ENCODE measurements at regions not wholly inside any gene's neighbourhood (a gene's known extent, or its start where the extent isn't known, plus 50 kb on each side); places are given as distances from the start of the nearest gene placed in this dataset.
"Not testable (repeated sequence)": the region's sequence is repeated elsewhere in the genome, so short reads cannot be mapped to it uniquely, and the experiment has no call there.

DNA sequence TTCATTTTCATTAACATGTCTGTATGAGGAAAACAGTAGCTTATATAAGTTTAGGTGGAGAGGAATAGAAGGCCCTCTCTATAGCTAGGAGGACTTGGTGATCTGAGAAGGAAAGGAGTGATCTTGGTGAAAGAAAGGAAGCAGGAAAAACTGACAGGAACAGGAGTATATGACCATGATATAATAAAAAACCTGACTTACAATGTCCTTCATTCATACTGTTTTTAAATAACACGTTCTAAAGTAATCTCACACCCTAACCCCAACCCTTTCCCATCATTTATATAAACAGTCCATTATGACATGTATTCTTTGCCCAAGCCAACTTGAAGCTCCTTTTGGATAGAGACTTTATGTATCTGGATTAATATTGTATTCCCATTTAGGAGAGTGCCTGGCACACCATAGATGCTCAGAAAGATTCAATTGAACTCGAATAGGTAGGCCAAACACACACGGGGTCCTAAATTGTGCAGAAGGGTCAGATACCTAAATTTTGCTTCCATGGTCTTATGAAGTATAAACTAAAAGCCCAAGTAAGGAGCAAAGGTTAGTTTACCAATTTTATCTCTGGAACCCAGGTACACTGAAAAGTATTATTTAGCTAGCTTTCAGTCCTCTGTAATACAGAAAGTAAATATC, 75.9 kb downstream of the OR2B2 start:
- Histone ChIP-seq H3K4me1 (ENCODE audit: control insufficient read depth, insufficient read depth, low read length) (peaks cover 8% of the 10 kb centered on the region), H3K27me3 (ENCODE audit: control insufficient read depth, insufficient read depth, low read length) (no peaks in the 10 kb centered on the region), H3K9ac (ENCODE audit: low read depth, low read length) (peak overlapping the region; percentile 87), H3K4me3 (ENCODE audit: low read depth, low read length) (peak overlapping the region; percentile 92), H3K36me3 (ENCODE audit: control insufficient read depth, insufficient read depth, low read length) (no peaks in the 10 kb centered on the region), H3K9me3 (ENCODE audit: control insufficient read depth, insufficient read depth, low read length) (no peaks in the 10 kb centered on the region)

DNA sequence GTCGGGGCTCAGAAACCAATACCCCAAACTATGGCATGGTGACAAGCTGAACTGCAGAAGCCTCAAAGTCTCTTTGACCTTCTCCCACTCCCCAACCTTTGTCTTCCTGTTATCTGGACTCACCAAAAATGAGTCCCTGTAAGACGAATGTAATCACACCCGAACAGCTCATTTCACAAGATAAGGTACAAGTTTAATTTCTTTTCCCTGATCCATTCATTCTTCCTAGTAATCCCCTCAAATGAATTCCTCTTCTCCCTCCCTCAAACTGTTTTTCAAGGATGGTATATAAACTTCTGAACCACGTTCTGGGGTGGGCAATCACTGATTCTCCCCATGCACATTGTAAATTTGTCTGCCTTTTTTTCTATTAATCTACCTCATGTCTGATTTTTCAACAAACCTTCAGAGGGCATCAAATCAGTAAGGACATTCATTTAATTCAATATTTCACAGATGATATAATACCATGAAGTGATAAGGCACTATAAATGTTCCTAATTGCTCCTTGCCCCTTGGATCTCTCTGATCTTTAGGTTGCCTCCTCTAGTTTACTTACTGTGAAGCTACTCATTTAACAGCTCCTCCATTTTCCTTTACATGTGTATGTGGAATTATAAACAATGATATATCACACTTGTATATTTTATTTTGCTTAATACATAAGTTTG, 77.2 kb downstream of the OR2B2 start:
- no peak overlapping the region for H3K9ac ChIP-seq (ENCODE audit: low read depth, low read length)
- H3K9me3 ChIP-seq (ENCODE audit: control insufficient read depth, insufficient read depth, low read length), result no peaks in the 10 kb centered on the region
- no peaks in the 10 kb centered on the region for H3K36me3 ChIP-seq (ENCODE audit: control insufficient read depth, insufficient read depth, low read length)
- peaks cover 8% of the 10 kb centered on the region for H3K4me1 ChIP-seq (ENCODE audit: control insufficient read depth, insufficient read depth, low read length)
- H3K27me3 ChIP-seq (ENCODE audit: control insufficient read depth, insufficient read depth, low read length), result no peaks in the 10 kb centered on the region
- no peak overlapping the region for H3K4me3 ChIP-seq (ENCODE audit: low read depth, low read length)

- H3K4me3 ChIP-seq (ENCODE audit: low read depth, low read length), result no peak overlapping the region
- H3K9me3 ChIP-seq (ENCODE audit: control insufficient read depth, insufficient read depth, low read length), result no peaks in the 10 kb centered on the region
- H3K4me1 ChIP-seq (ENCODE audit: control insufficient read depth, insufficient read depth, low read length), result peaks cover 8% of the 10 kb centered on the region
- no peak overlapping the region for H3K9ac ChIP-seq (ENCODE audit: low read depth, low read length)
- no peaks in the 10 kb centered on the region for H3K36me3 ChIP-seq (ENCODE audit: control insufficient read depth, insufficient read depth, low read length)
- H3K27me3 ChIP-seq (ENCODE audit: control insufficient read depth, insufficient read depth, low read length), result no peaks in the 10 kb centered on the region
These were observed 77.8 kb downstream of the OR2B2 start for GRCh38 chr6:27834384-27834783.

DNA sequence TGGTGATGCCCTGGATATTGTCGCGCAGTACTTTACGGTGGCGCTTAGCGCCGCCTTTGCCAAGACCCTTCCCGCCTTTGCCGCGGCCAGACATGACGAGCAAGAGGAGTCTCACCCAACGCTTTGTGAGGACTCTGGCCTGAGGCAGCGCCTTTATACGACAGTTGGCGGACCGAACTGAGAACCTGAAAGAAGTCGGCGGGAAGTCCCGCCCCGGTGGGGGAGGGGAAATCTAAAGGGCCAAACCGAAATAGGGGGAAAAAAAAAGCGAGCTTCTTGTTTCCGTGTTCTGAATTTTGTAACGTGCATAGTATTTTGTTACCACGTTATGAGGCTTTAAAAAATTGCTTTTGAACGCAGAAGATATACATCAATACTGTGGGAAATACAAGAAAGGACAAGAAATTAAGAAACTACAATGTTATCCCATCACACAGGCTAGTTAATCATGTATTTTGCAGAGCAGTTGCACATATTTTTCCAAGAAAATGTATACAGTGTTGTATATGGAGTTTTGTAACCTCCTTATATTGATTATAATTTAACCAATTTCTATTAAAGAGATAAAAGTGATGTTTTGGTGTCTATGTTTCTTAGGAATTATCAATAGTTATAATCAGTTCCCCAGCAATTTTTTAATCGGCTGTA, 80.6 kb downstream of the OR2B2 start:
- not testable (repeated sequence) for H3K27me3 ChIP-seq (ENCODE audit: control insufficient read depth, insufficient read depth, low read length); H3K36me3 ChIP-seq (ENCODE audit: control insufficient read depth, insufficient read depth, low read length); H3K4me1 ChIP-seq (ENCODE audit: control insufficient read depth, insufficient read depth, low read length); H3K9me3 ChIP-seq (ENCODE audit: control insufficient read depth, insufficient read depth, low read length)
- Histone ChIP-seq H3K4me3 (ENCODE audit: low read depth, low read length) (peak overlapping the region; percentile 22), H3K9ac (ENCODE audit: low read depth, low read length) (peak overlapping the region; percentile 71)

- H3K27me3 ChIP-seq (ENCODE audit: control insufficient read depth, insufficient read depth, low read length); H3K4me1 ChIP-seq (ENCODE audit: control insufficient read depth, insufficient read depth, low read length); H3K36me3 ChIP-seq (ENCODE audit: control insufficient read depth, insufficient read depth, low read length); H3K9me3 ChIP-seq (ENCODE audit: control insufficient read depth, insufficient read depth, low read length): not testable (repeated sequence)
- H3K9ac ChIP-seq (ENCODE audit: low read depth, low read length), result peak overlapping the region; percentile 99
- H3K4me3 ChIP-seq (ENCODE audit: low read depth, low read length), result peak overlapping the region; percentile 83
These were observed 81.4 kb downstream of the OR2B2 start for GRCh38 chr6:27830600-27831433.

DNA sequence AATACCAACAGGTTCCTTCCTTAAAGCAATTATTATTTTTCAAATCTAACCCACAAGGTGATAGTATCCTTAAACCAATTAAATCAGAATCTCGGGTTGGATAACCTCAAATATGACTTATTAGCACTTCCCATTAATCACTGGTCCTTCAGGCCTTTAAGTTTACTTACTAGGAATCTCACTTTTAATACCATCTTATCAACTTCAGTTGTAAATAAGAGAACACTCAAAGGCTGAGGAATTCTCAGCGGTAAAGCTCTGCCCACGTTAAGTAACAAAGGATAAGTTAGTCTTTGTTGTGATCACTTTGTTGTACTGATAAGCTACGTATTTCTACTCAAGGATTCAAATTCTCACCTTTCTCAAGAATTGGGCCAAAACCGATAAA, 82.0 kb downstream of the OR2B2 start:
- H3K27me3 ChIP-seq (ENCODE audit: control insufficient read depth, insufficient read depth, low read length), result no peaks in the 10 kb centered on the region
- no peaks in the 10 kb centered on the region for H3K9me3 ChIP-seq (ENCODE audit: control insufficient read depth, insufficient read depth, low read length)
- peak overlapping the region; percentile 83 for H3K4me3 ChIP-seq (ENCODE audit: low read depth, low read length)
- no peaks in the 10 kb centered on the region for H3K36me3 ChIP-seq (ENCODE audit: control insufficient read depth, insufficient read depth, low read length)
- peaks cover 2% of the 10 kb centered on the region for H3K4me1 ChIP-seq (ENCODE audit: control insufficient read depth, insufficient read depth, low read length)
- peak overlapping the region; percentile 99 for H3K9ac ChIP-seq (ENCODE audit: low read depth, low read length)

GRCh38 chr6:27829453-27830211, 82.6 kb downstream of the OR2B2 start:
- peak overlapping the region; percentile 99 for H3K9ac ChIP-seq (ENCODE audit: low read depth, low read length)
- no peaks in the 10 kb centered on the region for H3K36me3 ChIP-seq (ENCODE audit: control insufficient read depth, insufficient read depth, low read length)
- H3K9me3 ChIP-seq (ENCODE audit: control insufficient read depth, insufficient read depth, low read length), result no peaks in the 10 kb centered on the region
- H3K4me1 ChIP-seq (ENCODE audit: control insufficient read depth, insufficient read depth, low read length), result peaks cover 2% of the 10 kb centered on the region
- peak overlapping the region; percentile 83 for H3K4me3 ChIP-seq (ENCODE audit: low read depth, low read length)
- no peaks in the 10 kb centered on the region for H3K27me3 ChIP-seq (ENCODE audit: control insufficient read depth, insufficient read depth, low read length)

DNA sequence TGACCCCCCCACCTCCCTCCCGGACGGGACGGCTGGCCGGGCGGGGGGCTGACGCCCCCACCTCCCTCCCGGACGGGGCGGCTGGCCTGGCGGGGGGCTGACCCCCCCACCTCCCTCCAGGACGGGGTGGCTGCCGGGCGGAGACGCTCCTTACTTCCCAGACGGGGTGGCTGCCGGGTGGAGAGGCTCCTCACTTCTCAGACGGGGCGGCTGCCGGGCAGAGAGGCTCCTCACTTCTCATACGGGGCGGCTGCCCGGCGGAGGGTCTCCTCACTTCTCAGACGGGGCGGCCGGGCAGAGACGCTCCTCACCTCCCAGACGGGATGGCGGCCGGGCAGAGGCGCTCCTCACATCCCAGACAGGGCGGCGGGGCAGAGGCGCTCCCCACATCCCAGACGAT, 84.7 kb downstream of the OR2B2 start:
- not testable (repeated sequence) for H3K36me3 ChIP-seq (ENCODE audit: control insufficient read depth, insufficient read depth, low read length); H3K9me3 ChIP-seq (ENCODE audit: control insufficient read depth, insufficient read depth, low read length); H3K4me3 ChIP-seq (ENCODE audit: low read depth, low read length); H3K27me3 ChIP-seq (ENCODE audit: control insufficient read depth, insufficient read depth, low read length); H3K4me1 ChIP-seq (ENCODE audit: control insufficient read depth, insufficient read depth, low read length); H3K9ac ChIP-seq (ENCODE audit: low read depth, low read length)

GRCh38 chr6:27826612-27826985, 85.6 kb downstream of the OR2B2 start:
- not testable (repeated sequence) for H3K4me1 ChIP-seq (ENCODE audit: control insufficient read depth, insufficient read depth, low read length); H3K9me3 ChIP-seq (ENCODE audit: control insufficient read depth, insufficient read depth, low read length); H3K9ac ChIP-seq (ENCODE audit: low read depth, low read length); H3K36me3 ChIP-seq (ENCODE audit: control insufficient read depth, insufficient read depth, low read length); H3K27me3 ChIP-seq (ENCODE audit: control insufficient read depth, insufficient read depth, low read length); H3K4me3 ChIP-seq (ENCODE audit: low read depth, low read length)

DNA sequence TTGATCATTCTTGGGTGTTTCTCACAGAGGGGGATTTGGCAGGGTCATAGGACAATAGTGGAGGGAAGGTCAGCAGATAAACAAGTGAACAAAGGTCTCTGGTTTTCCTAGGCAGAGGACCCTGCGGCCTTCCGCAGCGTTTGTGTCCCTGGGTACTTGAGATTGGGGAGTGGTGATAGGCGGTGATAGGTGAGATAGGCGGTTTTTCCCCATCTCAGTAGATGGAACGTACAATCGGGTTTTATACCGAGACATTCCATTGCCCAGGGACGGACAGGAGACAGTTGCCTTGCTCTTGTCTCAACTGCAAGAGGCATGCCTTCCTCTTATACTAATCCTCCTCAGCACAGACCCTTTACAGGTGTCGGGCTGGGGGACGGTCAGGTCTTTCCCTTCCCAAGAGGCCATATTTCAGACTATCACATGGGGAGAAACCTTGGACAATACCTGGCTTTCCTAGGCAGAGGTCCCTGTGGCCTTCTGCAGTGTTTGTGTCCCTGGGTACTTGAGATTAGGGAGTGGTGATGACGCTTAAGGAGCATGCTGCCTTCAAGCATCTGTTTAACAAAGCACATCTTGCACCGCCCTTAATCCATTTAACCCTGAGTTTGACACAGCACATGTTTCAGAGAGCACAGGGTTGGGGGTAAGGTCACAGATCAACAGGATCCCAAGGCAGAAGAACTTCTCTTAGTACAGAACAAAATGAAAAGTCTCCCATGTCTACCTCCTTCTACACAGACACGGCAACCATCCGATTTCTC, 86.2 kb downstream of the OR2B2 start:
- H3K4me3 ChIP-seq (ENCODE audit: low read depth, low read length), result peak overlapping the region; percentile 18
- H3K36me3 ChIP-seq (ENCODE audit: control insufficient read depth, insufficient read depth, low read length); H3K4me1 ChIP-seq (ENCODE audit: control insufficient read depth, insufficient read depth, low read length); H3K9me3 ChIP-seq (ENCODE audit: control insufficient read depth, insufficient read depth, low read length); H3K27me3 ChIP-seq (ENCODE audit: control insufficient read depth, insufficient read depth, low read length); H3K9ac ChIP-seq (ENCODE audit: low read depth, low read length): not testable (repeated sequence)

Measured in iPS-15b (cell line).